ENCODE measurements at regions not wholly inside any gene's neighbourhood (a gene's known extent, or its start where the extent isn't known, plus 50 kb on each side); places are given as distances from the start of the nearest gene placed in this dataset.

- WGBS, 2 experiments (ENCODE audit: extremely low coverage in 2 of 2, insufficient read length in 1 of 2): 33% methylated on average over 2 of the region's 6 CpGs; no CpG with 5 or more reads in 1 of the 2 experiments
- Histone ChIP-seq H3K27ac (ENCODE audit: insufficient read depth, low read length) (no peak overlapping the region), H2AK5ac (ENCODE audit: low read depth, low read length) (no peak overlapping the region), H4K91ac (ENCODE audit: insufficient read depth, low read depth, low read length) (no peak overlapping the region), H3K4me2 (ENCODE audit: low read depth, low read length) (no peak overlapping the region), H3K27me3 (ENCODE audit: control insufficient read depth, insufficient read depth, low read length) (no peaks in the 10 kb centered on the region), H3K4me3 (ENCODE audit: insufficient read depth, low read depth, low read length) (no peak overlapping the region), H4K20me1 (ENCODE audit: insufficient read depth, low read length) (no peaks in the 10 kb centered on the region), H3K56ac (ENCODE audit: extremely low read depth, insufficient read depth, low read length) (no peak overlapping the region), H2AFZ (replicated peaks; ENCODE audit: low read length, poor library complexity) (no peak overlapping the region), H3K23ac (ENCODE audit: low read depth, low read length) (no peak overlapping the region), H3K14ac (replicated peaks; ENCODE audit: low read depth, low read length) (no peak overlapping the region), H3K18ac (ENCODE audit: low read depth, low read length) (no peak overlapping the region), H2AK9ac (replicated peaks; ENCODE audit: low read depth, low read length, poor library complexity) (no peak overlapping the region), H3K9ac (ENCODE audit: low read depth, low read length) (no peak overlapping the region), H3K9me1 (ENCODE audit: insufficient read depth, low read length) (no peaks in the 10 kb centered on the region), H2BK15ac (ENCODE audit: low read depth, low read length) (no peak overlapping the region), H3K36me3 (ENCODE audit: control insufficient read depth, insufficient read depth, low read length) (no peaks in the 10 kb centered on the region), H3K4ac (ENCODE audit: low read depth, low read length) (no peak overlapping the region), H2BK20ac (ENCODE audit: low read depth, low read length) (no peak overlapping the region), H3K9me3 (ENCODE audit: control insufficient read depth, insufficient read depth, low read length) (no peaks in the 10 kb centered on the region), H3K79me1 (ENCODE audit: low read depth in 1 of 2, low read length in 2 of 2) (no peaks in the 10 kb centered on the region), H4K8ac (ENCODE audit: low read depth in 2 of 2, low read length in 2 of 2) (no peak overlapping the region), H3K4me1 (ENCODE audit: control insufficient read depth, insufficient read depth, low read length) (no peaks in the 10 kb centered on the region), H2BK120ac (ENCODE audit: low read depth, low read length) (no peak overlapping the region), H2BK5ac (ENCODE audit: low read depth, low read length, poor library complexity, severe bottlenecking) (no peak overlapping the region), H4K5ac (ENCODE audit: low read depth, low read length) (no peak overlapping the region)
- no peak for DNase-seq
- ATAC-seq (ENCODE audit: low read depth): no peak
- POLR2A ChIA-PET (ENCODE audit: unreplicated experiment): no interaction called here
- dilution Hi-C loops (cut with HindIII; ENCODE audit: low sequenced_read_pairs, unreplicated experiment): no loop called here
- no TSS peak for BruUV-seq (replicated peaks)
- CTCF ChIA-PET: no interaction called here
- TF ChIP-seq SMC3 (IDR thresholded peaks at IDR 0.05; ENCODE audit: low read depth, low read length): no peak
- TF ChIP-seq POLR2A (IDR thresholded peaks at IDR 0.05; ENCODE audit: low read depth, low read length): no peak
- TF ChIP-seq MAFK (IDR thresholded peaks at IDR 0.05; ENCODE audit: low read depth, low read length): no peak
- TF ChIP-seq, protein P1, sequence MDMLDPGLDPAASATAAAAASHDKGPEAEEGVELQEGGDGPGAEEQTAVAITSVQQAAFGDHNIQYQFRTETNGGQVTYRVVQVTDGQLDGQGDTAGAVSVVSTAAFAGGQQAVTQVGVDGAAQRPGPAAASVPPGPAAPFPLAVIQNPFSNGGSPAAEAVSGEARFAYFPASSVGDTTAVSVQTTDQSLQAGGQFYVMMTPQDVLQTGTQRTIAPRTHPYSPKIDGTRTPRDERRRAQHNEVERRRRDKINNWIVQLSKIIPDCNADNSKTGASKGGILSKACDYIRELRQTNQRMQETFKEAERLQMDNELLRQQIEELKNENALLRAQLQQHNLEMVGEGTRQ (IDR thresholded peaks at IDR 0.05; ENCODE audit: low read depth, low read length): no peak
- no peak for TF ChIP-seq CTCF (conservative IDR thresholded peaks at IDR 0.05; ENCODE audit: low read depth, low read length)
- TF ChIP-seq CEBPB (IDR thresholded peaks at IDR 0.05; ENCODE audit: low read depth, low read length): no peak
- TF ChIP-seq RAD21 (IDR thresholded peaks at IDR 0.05; ENCODE audit: low read length): no peak
- no peak for TF ChIP-seq RCOR1 (IDR thresholded peaks at IDR 0.05; ENCODE audit: insufficient replicate concordance, low read length)
- no peak for TF ChIP-seq CHD1 (IDR thresholded peaks at IDR 0.05; ENCODE audit: low read depth, low read length)
- TF ChIP-seq MXI1 (IDR thresholded peaks at IDR 0.05; ENCODE audit: borderline replicate concordance, low read depth, low read length): no peak
- no peak for TF ChIP-seq ELK1 (IDR thresholded peaks at IDR 0.05; ENCODE audit: borderline replicate concordance, low read depth, low read length)
- no peak for TF ChIP-seq BHLHE40 (IDR thresholded peaks at IDR 0.05; ENCODE audit: low read depth, low read length)
- no peak for TF ChIP-seq MAZ (IDR thresholded peaks at IDR 0.05; ENCODE audit: borderline replicate concordance, low read depth, low read length)
- TF ChIP-seq FOS (IDR thresholded peaks at IDR 0.05; ENCODE audit: low read depth, low read length): no peak
- no peak for TF ChIP-seq RFX5 (IDR thresholded peaks at IDR 0.05; ENCODE audit: low read depth, low read length)
- intact Hi-C loops (cut with micrococcal nuclease): no loop called here
- in situ Hi-C loops (cut with MboI; ENCODE audit: low sequenced_read_pairs): no loop called here
These were observed 188.1 kb upstream of the NSMCE3 start for GRCh38 chr15:29457729-29458128.
